IMR-90 (cell line): ENCODE measurements at regions not wholly inside any gene's neighbourhood (a gene's known extent, or its start where the extent isn't known, plus 50 kb on each side); places are given as distances from the start of the nearest gene placed in this dataset.

ENCODE experiments used
- BHLHE40 ChIP-seq: fragments of 150-350 bp; IDR thresholded peaks from 2 replicates; pipeline ENCODE4 v1.6.1; 2016; ENCODE audit warnings: mild to moderate bottlenecking, low read depth, low read length
- MAFK ChIP-seq: IDR thresholded peaks from 2 replicates; pipeline ENCODE4 v1.6.1; 2012; ENCODE audit warnings: low read depth, low read length, improper control_type of control experiment
- POLR2A ChIP-seq: IDR thresholded peaks from 2 replicates; pipeline ENCODE4 v1.6.1; 2012; ENCODE audit warnings: mild to moderate bottlenecking, low read depth, low read length
- RCOR1 ChIP-seq: IDR thresholded peaks from 2 replicates; pipeline ENCODE4 v1.6.1; 2012; ENCODE audit warnings: mild to moderate bottlenecking, low read length, improper control_type of control experiment; ENCODE audit not compliant: insufficient replicate concordance
- TF ChIP-seq, protein P1 (sequence below): conservative IDR thresholded peaks from 2 replicates; pipeline ENCODE4 v1.5.1; 2012; ENCODE audit warnings: mild to moderate bottlenecking, low read depth, low read length, improper control_type of control experiment

DNA sequence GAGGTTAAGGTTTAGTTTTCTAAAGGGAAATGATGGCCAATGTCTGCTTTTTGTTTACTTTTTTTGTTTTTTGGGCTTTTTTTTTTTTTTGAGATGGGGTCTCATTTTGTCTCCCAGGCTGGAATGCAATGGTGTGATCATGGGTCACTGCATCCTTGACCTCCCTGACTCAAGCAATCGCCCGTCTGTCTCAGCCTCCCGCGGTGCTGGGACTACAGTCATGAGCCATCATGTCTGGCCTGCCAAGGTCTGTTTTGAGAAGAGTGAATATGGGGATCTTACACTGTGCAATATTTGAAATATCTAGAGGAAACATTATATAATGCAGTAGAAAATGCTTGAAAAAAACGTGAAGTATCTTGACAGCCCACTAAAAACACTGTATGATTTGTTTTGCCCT, 162.5 kb downstream of the GASK1B start:
- TF ChIP-seq POLR2A = no peak
- TF ChIP-seq, protein P1, sequence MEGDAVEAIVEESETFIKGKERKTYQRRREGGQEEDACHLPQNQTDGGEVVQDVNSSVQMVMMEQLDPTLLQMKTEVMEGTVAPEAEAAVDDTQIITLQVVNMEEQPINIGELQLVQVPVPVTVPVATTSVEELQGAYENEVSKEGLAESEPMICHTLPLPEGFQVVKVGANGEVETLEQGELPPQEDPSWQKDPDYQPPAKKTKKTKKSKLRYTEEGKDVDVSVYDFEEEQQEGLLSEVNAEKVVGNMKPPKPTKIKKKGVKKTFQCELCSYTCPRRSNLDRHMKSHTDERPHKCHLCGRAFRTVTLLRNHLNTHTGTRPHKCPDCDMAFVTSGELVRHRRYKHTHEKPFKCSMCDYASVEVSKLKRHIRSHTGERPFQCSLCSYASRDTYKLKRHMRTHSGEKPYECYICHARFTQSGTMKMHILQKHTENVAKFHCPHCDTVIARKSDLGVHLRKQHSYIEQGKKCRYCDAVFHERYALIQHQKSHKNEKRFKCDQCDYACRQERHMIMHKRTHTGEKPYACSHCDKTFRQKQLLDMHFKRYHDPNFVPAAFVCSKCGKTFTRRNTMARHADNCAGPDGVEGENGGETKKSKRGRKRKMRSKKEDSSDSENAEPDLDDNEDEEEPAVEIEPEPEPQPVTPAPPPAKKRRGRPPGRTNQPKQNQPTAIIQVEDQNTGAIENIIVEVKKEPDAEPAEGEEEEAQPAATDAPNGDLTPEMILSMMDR = no peak
- no peak for TF ChIP-seq MAFK
- TF ChIP-seq RCOR1 = no peak
- no peak for TF ChIP-seq BHLHE40
